ENCODE measurements at regions not wholly inside any gene's neighbourhood (a gene's known extent, or its start where the extent isn't known, plus 50 kb on each side); places are given as distances from the start of the nearest gene placed in this dataset.

DNA sequence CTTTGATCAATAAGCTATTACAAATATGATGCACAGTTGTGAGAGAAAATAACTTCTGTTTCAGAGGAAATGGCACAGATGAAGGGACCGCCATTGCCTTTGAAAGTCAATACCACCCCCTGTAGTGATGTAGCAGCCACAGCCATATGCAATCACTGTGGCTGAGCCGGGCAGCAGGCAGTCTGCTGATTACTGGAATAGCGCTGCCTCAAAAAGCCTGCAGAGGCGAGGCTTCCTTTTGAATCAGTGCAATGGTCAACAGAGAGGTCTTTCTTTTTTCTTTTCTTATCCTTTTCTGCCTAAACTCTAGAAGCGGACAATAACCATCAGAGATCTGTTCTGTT lies 265.1 kb upstream of the TAS2R1 start:
- peak; percentile 11 for DNase-seq (ENCODE audit: low read depth, low spot score)
- TF ChIP-seq, protein P1, sequence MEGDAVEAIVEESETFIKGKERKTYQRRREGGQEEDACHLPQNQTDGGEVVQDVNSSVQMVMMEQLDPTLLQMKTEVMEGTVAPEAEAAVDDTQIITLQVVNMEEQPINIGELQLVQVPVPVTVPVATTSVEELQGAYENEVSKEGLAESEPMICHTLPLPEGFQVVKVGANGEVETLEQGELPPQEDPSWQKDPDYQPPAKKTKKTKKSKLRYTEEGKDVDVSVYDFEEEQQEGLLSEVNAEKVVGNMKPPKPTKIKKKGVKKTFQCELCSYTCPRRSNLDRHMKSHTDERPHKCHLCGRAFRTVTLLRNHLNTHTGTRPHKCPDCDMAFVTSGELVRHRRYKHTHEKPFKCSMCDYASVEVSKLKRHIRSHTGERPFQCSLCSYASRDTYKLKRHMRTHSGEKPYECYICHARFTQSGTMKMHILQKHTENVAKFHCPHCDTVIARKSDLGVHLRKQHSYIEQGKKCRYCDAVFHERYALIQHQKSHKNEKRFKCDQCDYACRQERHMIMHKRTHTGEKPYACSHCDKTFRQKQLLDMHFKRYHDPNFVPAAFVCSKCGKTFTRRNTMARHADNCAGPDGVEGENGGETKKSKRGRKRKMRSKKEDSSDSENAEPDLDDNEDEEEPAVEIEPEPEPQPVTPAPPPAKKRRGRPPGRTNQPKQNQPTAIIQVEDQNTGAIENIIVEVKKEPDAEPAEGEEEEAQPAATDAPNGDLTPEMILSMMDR (IDR thresholded peaks at IDR 0.05; ENCODE audit: low read depth, low read length) = no peak
- H3K4me3 ChIP-seq (ENCODE audit: low read depth, low read length) = no peak overlapping the region
- in situ Hi-C loops (cut with HindIII; ENCODE audit: low sequenced_read_pairs) = no loop called here

DNA sequence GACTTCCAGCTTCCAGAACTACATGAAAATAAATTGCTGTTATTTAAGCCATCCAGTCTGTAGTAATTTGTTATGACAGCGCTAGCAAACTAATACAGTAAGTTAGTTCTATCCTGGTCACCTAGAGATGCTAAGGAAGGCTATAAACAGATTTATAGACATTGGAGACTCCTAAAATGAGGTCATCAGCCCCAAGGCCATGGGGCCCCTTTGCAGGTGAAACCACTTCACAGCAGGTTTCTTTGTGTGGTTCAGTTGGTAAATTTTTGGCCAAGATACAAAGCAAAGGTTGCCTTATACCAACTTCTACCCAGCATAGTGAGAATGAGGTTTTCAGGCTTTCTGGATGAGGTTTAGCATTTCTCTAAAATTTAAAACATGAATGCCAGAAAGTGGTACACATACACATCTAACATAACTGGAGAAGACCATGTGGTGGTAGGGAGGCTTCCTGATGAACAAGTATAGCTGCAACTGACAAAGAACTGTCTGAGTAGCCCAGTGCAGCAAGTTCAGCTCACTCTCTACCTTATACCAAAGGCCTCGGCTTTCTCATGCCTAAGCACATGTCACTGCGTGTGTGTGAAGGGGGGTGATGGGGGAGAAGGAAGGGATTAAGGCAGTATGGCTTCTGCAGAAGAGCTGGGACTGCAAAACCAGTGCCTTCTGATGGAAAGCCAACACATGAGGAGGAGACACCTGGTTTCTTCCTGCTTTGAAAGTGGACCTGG lies 264.6 kb upstream of the TAS2R1 start:
- in situ Hi-C loops (cut with HindIII; ENCODE audit: low sequenced_read_pairs) = no loop called here
- no peak for DNase-seq (ENCODE audit: low read depth, low spot score)
- TF ChIP-seq, protein P1 (IDR thresholded peaks at IDR 0.05; ENCODE audit: low read depth, low read length) = no peak
- H3K4me3 ChIP-seq (ENCODE audit: low read depth, low read length) = no peak overlapping the region

DNA sequence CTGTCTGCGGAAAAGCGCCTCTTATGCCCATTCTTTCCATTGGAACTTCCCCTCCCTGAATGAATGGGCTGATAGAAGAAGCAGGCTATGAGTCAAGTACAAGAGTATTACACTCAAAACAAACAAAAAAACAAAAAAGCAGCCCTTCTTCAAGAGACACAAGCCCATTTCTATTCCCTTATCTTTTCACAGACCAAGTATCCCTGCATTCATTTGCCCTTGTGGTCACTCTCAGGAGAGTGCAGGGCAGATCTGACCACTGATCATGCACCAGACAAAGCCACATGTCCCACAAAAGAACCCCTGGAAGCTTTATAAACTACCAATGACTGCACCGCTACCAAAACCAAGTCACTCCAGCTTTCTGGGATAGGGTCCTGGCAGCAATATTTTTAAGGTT lies 262.5 kb upstream of the TAS2R1 start:
- no peak for DNase-seq (ENCODE audit: low read depth, low spot score)
- TF ChIP-seq, protein P1 (IDR thresholded peaks at IDR 0.05; ENCODE audit: low read depth, low read length) = no peak
- in situ Hi-C loops (cut with HindIII; ENCODE audit: low sequenced_read_pairs) = no loop called here
- no peak overlapping the region for H3K4me3 ChIP-seq (ENCODE audit: low read depth, low read length)

DNA sequence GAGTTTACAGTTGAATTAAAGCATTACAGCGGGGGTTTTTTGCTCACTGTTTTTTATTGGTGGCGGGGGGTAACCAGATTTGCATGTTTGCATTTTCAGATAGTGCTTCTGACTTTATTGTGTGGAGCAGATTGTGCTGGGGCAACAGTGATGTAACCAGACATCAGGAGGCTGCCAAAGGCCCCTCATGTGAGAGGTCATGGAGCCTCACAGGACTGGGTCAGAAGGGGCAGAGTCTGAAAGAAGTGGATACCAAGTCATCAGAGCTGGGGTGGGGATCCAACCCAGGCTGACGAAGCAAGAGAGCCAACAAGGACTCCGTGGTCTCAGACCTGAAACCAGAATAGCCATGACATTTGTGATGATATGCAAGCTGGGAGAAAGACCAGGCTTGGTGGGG lies 259.4 kb upstream of the TAS2R1 start:
- in situ Hi-C loops (cut with HindIII; ENCODE audit: low sequenced_read_pairs) = no loop called here
- H3K4me3 ChIP-seq (ENCODE audit: low read depth, low read length) = no peak overlapping the region
- no peak for DNase-seq (ENCODE audit: low read depth, low spot score)
- TF ChIP-seq, protein P1 (IDR thresholded peaks at IDR 0.05; ENCODE audit: low read depth, low read length) = no peak

DNA sequence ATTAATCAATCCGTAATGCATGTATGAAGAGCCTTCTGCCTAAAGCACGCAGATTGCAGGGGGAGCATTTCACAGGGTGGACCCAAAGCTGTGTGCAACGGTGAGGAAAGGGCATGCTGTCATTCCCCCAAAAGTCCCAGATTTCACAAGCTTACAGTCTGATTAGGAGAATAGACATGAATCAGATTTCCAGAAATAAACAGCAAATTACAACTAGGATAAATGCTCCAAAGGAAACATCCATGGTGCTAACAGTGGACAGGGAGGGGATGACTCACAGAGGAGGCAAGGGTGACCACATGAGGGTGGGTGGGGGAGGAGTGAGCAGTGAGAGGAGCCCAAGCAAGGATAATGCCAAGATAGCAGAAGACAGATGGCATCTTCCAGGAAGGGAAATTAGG lies 258.4 kb upstream of the TAS2R1 start:
- in situ Hi-C loops (cut with HindIII; ENCODE audit: low sequenced_read_pairs) = no loop called here
- TF ChIP-seq, protein P1 (IDR thresholded peaks at IDR 0.05; ENCODE audit: low read depth, low read length) = no peak
- H3K4me3 ChIP-seq (ENCODE audit: low read depth, low read length) = no peak overlapping the region
- DNase-seq (ENCODE audit: low read depth, low spot score) = peak; percentile 72

DNA sequence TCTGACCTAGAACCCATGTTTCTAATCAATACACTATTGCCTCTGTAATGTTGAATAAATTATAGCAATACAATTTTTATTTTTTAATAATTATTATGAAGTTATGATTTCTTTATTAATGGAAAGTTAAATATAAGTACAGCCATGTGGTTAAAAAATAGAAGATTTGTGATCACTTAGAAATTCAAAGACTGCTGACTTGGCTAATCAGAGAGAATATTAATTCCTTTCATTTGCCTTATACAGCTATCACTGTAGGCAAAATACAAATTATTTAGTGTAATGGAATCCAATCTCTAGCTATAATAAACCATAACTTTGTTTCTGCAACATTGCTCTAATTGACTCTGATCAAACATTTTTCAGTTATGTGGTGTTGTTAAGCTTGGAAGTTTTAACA lies 255.0 kb upstream of the TAS2R1 start:
- no peak overlapping the region for H3K4me3 ChIP-seq (ENCODE audit: low read depth, low read length)
- no peak for DNase-seq (ENCODE audit: low read depth, low spot score)
- in situ Hi-C loops (cut with HindIII; ENCODE audit: low sequenced_read_pairs) = no loop called here
- TF ChIP-seq, protein P1 (IDR thresholded peaks at IDR 0.05; ENCODE audit: low read depth, low read length) = no peak

Measured in astrocyte of the spinal cord (primary cell).